CD4-positive, alpha-beta T cell treated with Interleukin-21 for 1 hour (primary cell): ENCODE measurements at regions not wholly inside any gene's neighbourhood (a gene's known extent, or its start where the extent isn't known, plus 50 kb on each side); places are given as distances from the start of the nearest gene placed in this dataset.

ENCODE experiments used
- DNase-seq: peaks from one replicate; pipeline ENCODE4 v3.0.0-alpha.2; 2020

DNA sequence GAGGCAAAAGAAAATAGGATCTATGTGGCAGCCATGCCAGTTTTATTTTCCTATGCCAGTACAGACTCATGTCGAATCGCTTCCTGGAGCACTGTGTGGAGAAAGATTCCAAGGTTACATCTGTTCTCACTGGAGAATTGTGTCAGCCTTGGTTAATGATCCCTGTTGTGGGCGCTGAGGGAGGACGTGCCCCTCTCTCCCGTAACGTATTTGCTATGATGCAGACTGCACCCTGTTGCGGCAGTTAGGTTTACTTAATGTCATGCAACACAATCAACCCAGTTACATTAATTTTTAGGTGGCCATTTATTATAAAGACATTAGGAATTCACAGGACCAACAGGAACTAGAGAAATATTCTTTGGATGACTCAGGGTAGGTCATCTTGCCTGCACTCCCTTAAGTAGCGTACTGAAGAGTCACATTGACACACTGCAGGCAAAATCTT lies 892.9 kb downstream of the EFNB2 start:
- DNase-seq, result no peak

DNA sequence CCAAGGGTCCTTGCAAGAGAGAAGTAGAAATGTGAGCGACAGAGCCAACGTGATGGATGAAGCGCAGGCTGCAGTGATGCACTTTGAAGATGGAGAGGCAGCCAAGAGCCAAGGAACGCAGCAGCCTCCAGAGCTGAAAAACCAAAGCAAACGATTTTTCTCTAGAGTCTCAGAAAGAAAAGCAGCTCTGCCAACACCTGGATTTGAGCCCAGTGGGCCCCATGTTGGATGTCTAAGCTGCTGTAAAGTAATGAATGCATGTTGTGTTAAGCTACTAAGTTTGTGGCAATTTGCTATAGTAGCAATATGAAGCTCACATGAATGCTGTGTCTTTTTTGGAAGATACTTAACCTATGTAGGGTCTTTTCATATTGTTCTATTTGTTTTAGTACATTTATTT lies 894.3 kb downstream of the EFNB2 start:
- DNase-seq, result no peak

DNA sequence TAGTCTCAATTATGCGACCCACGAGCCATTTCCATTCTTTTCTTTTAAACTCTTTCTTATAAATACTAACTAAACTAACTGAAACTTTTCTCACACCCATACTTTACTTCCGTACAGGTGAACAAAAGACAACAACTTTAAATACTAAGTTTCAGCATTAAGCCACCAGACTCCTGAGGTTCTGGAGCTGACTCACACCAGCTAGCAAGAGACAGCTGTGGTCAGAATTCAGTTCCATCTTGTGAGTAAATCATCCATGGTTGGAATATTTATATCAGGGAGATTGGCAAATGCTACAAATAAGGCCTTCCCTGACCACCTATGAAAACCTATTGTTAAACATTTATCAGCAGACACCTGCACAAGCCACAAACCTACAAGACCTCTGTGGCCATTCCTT lies 897.0 kb downstream of the EFNB2 start:
- no peak for DNase-seq

DNA sequence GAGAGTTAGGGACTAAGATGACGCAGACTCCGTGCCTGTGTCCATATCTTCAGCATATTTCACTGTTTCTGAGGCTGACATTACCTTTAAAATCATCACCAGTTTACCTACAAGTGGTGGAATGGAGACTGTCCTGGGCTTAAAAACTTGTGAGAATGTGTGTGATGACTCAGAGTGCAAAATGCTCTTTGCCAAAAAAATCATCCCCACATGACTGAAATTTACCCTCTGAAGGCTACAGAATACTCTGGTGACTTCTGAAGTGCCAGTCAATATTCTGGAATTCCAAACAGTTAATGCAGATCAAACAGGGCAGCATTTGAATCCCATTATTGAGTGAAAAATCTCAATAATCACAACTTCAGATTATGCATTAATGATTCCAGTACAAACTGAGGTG lies 901.4 kb downstream of the EFNB2 start:
- no peak for DNase-seq

DNA sequence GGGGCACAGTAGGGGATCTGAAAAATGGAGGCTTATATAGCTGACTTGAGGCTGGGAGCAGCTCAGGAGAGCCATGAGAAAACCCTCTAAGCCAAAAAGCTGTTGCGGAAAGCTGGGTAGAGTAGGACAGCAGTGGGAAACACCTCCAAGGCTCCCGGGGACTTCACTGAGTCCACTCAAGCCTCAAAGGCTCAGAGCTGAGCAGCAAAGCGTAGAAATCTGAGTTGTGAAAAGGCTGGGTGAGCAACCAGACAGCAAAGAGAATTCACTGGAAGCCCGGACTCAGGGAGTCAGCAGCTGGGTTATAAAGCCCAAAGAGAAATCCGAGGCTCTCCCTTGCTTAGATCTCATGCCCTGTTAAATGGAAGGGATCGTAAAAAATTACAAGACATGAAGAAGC lies 905.0 kb downstream of the EFNB2 start:
- DNase-seq, result no peak

DNA sequence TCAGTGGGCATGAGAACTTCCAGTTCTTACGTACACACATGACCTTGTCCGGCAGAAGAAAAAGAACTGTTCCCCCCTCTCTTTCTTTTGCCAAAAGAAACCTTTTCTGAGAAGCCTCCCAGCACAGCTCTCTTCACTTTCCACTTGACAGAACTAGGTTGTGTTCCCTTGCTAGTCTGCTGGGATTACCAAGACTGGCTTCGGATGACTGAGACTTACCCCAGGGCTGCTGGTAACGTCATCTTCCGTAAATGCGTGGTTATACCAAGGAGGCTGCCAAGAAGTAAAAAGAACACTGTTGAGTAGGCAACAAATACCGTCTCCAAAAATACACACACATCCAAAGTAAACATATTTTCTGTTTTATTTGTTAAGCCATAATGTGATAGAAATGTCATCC lies 908.2 kb downstream of the EFNB2 start:
- DNase-seq, result no peak

DNA sequence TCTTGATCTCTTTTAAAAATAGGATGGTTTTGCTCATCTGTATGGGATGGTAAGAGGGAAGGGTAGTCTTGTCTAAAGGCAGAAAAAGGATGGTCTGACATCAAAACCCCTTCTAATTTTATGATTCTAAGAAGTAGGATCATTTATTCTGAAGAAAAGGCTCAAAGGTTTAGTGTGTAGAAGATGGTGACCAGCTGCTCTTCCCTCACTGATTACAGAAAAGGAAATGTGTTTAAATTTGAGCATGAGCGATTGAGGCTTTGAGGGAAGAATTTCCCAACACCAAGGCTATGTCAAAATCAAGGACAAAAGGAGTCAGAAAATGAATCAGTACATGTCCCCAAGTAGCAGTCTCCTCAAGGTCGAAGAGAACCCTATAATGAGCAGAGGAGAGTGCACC lies 909.8 kb downstream of the EFNB2 start:
- DNase-seq, result no peak

DNA sequence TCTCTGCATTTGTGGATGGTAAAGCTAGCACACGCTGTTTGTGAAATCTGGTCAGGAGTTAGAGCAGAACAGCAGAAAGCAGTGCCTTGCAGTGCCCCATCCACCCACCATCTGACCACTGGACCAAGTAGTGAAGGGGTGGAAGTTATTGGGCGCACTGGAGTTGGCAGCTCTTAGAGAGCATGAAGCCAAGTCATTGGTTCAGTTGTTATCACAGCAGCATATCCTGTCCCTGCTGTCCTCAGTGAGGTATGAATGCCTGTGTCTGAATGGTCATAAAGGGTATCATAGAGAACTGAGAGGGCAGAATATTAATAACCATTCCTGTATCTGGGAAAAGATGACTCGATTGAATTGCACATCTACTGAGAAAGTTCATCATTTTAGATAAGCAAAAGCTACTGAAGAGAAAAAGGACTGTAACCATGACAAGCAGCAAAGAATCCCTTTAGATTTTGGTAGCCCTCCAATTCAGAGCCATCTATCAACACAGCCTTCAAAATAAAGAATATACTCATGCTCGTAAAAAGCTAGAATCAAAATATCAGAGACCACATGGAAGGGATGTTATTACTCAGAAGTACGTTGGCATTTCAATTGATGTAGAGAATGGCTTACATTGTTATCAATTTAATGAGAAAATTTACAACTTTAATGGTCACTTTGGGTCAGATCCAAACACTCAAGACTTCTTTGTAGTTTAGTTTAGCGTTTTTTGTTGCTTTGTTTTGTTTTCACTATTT lies 919.0 kb downstream of the EFNB2 start:
- no peak for DNase-seq

DNA sequence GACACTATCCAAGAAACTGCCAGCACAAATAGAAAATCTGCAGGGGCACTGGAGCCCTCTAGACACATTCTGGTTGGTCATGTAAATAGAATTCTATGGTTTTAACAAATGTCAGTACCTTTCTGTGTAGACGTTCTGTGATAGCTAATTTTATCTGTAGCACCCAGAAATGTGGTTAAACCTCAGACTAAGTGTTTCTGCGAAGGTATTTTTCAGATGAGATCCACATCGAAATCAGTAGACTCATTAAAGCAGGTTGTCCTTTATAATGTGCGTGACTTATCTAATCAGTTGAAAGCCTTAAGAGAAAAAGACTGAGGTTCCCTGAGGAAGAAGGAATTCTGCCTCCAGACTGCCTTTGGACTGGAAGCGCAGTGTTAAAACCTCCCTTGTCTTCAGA lies 922.9 kb downstream of the EFNB2 start:
- no peak for DNase-seq

DNA sequence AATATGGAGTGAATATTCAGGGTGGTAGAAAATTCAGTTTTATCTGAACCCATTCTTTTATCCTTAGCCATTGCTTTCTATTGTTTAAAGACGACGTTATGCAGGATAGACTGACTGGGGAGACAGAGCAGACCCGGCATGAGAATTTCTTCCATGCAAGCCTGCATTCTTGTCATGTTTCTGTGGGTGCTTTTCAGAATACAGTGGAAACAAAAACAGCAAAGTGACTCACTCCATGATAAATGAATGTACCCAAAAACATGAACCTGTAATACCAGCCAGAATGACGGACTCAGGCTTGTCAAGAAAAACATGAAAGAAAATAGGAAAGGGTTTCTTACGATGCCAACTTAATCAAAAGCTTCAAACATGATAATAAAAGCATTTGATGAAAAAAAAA lies 924.0 kb downstream of the EFNB2 start:
- DNase-seq, result no peak

DNA sequence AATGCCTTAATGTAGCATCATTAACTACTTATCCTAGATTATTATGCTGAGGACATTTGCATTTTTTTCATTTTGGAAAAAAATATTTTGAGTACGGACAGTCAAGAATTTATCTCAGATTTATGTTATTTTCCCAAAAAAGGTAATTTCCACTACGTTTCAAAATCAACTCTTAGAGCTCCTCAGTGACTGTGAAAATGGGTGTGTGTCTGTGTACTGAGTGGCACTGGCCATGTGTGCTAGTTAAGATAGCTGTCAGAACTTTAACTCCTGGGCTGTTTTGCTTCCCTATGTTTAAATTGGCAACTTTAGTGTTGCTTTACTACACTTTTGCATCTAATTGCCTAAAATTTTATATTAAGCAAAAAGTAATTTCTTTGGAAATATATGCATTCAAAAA lies 927.4 kb downstream of the EFNB2 start:
- DNase-seq, result no peak

DNA sequence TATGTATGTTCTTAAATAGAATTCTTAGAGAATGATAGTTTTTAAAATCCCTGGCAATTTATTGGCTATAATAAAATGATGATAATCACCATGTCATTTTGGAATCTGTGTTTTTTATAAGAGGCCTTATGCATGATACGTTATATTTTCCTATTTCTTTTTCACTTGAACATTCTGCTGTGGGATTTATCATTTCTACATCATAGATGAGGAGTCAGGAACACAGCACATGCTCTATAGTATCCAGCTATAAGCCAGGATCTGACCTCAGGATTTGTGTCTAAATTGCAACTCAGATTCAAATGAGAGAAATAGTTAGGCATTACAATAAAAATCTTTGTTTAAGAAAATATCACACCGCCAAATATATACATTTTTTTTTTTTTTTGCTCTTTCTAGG lies 928.0 kb downstream of the EFNB2 start:
- DNase-seq, result no peak

DNA sequence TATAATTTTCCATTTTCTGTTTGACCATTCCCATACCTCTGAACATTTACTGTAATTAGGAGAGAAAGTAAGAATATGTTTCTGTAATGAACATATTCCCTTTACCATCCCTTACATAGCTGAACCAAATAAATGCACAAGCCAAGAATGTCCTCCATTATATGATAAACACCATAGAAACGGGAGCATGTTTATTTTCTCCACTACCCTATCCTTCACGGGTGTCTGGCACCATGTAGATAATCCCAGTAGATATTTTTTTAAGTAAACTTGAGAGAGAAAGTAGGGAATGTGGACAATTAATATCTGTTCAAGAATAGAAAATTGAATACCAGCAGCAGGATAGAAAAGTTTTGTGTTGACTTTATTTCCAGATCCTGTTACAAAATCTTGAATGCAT lies 928.4 kb downstream of the EFNB2 start:
- no peak for DNase-seq

DNA sequence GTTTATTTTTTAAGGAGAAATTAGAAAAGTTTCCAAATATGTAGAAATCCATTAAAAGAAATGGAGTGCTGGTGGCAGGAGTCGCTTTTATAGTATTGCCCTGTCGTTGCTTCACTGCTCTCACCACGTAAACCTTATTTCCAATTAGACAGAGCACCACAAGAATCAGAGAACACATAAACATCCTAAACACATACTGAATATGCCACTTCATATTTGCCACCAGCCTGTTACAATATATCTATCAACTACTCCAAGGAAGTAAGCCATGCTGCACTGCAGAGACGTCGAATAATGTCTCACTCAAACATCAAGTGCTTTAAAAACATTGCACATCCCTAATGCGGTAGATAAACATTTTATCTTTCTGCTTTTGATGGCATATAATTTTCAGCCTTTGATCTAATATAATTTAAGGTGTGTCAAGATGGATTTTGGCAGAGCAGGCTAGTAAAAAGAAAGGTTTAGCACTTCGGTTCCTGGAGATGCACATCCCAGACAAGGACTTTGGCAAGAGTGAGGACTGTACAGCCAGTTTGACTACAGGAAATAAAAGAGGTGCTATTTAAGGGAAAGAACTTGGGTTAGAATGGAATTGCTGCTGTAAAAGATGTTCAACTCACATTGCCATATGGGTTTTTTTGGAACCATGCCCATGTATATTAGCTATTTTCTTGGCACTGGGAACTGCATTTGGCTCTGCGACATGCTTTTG lies 932.3 kb downstream of the EFNB2 start:
- DNase-seq, result no peak

DNA sequence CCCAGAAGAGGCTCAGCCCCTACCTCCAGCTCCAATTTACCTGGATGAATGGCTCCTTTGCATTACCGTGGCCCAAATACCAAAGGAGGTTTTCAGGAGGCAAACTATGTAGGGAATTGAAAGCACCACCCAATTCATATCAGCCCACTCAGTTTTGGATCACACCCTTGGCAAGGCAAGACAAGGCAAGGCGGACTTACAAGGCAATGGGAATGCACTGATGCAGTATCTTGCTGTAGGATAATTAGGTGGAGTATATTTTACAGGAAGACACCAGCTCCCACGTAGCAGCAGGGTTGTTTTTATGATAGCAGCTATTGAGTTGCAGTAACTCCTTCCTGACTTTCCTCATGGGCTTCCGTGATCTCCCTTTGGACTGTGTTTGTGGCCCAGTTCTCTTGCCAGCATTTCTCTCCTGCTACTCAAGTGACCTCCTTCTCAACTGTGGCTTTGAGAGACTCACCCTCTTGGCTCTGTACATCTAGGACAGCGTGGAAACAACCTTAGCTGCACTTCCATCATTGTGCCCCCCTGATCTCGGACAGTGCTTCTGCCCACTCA lies 935.9 kb downstream of the EFNB2 start:
- DNase-seq, result no peak

DNA sequence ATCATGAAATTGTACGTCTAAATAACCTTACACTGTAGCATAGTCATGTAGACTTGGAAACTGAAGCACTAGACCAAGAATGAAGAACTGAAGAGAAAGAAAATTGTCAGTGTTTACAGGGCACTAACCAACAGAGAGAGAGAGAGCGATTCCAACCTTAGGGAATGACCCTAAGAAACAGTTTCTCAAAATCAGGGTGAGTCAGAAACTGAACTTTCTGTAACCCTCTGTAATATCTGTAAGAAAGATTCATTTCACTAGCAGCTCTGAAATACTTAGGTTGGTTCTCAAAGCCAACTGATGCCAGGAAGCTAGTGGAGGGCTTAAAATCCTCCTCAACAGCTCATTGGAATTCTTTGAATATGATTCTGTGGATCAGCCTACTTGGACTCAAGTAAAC lies 936.9 kb downstream of the EFNB2 start:
- DNase-seq, result no peak

DNA sequence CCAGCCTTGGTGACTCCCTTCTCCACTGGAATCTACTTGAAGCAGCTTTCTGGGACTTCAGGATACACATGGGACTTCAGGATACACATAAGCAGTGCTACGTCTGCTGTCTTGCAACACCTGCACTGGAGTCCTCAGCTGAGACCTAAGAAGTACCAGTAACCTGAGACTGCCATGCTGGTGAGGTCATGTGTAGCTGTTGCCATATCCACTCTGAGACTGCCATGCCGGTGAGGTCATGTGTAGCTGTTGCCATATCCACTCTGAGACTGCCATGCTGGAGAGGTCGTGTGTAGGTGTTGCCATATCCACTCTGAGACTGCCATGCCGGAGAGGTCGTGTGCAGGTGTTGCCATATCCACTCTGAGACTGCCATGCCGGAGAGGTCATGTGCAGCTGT lies 937.9 kb downstream of the EFNB2 start:
- no peak for DNase-seq

DNA sequence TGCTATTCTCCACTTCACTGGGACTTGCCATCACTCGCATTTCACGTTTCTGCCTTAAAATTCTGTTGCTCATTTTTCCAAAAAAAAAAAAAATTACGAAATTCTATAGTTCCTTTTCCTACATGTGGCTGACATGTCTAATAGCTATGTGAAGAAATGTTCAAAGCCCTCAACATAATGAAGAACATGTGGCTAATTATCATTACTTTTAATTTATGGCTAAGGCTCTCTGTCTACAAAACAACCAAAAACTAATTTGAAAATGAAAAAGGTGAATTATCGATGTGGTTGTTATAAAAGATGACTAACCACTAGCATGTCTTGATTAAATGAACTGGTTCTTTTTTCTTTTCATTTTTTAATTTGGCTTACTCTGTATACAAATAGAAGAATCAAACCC lies 940.0 kb downstream of the EFNB2 start:
- DNase-seq, result no peak

DNA sequence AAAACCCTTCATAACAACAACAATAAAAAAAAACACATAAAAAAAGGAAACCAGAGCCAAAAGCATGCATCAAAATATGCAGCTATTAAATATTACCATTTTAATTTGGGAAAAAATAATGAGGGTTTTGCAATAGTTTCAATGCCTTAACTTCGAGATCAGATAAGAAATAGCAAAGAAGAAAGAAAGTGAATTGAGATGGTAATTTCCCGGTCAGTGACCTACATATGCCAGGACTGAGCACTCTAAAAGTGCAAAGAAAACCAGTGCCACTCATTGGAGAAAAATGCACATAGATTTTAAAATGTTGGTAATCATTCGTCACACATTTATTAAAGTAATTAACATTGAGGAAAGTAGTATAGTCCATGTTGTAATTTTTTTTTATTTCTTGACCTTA lies 944.2 kb downstream of the EFNB2 start:
- DNase-seq, result no peak

DNA sequence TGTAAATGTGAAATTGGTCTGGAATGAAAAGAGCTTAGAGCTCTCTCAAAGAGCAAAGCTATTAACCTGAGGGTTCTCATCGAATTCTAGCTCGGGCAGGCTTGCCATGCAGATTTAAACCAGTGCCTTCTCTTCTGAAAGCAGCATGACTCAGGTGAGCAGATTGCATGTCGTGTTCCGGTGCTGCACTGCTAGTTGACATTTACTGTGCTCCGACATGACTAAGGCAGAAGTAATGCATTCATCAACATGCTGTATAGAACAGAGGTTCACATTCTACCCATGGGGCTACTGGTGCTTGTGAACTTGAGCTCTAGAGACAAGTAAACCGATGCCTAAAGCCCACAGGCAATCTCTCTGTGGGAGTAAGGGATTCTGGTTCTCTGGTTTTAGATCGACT lies 947.7 kb downstream of the EFNB2 start:
- DNase-seq, result no peak

DNA sequence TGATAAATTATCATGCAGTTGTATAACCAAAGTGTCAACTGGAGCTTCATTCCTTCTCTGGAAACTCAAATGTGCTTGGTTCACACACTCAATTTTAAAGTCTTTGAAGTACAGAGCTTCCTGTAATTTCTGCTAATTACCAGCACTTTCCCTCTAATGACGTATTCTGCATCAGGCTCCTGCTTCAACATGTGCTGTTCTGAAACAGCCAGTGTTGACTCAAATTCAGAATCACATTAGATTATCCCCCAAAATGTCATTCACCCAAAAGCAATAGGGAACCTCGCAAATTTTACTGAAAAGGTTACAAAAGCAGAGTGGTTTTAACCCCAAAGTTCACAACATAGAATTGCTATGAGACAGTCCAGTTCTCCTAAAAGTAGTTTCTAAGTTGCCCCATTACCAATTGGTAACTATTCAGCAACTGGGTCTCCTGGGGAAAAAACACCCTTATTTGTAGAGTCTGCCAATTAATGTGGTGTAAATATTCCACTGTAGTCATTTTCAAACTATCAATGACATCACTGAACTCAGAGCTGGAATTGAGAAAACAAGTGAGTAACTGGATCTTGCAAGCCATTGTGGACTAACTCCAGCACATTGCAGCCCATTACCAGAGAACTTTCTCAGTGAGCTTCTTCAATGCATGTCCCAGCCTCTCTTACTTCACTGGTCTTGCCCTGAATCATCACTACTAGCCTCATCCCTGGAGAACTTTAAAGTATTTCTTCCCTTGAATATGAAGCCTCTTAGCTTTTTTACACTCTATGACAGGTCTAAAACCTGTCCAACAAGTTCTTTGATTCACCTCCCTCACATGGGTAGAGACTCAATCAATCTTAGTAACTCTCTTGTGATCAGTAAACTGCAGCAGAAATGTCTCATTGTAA lies 955.4 kb downstream of the EFNB2 start:
- no peak for DNase-seq

DNA sequence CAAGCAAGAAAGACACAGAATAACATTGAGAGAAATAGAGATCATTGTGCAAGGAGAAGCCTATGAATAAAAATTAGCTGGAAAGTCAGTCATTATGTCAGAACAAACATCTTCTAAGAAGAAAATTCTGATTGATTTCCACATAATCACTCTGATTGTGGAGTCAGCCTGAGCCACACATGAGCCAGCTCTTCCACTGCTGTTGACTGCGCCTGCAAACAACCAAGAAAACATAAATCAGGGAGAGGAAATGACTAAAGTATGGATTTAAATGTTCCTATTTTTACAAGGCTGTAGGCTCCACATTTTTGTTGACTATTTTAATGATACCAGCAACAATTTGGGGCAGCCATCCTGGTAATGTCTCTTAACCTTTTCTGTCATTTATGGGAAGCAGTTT lies 962.3 kb downstream of the EFNB2 start:
- DNase-seq, result no peak

DNA sequence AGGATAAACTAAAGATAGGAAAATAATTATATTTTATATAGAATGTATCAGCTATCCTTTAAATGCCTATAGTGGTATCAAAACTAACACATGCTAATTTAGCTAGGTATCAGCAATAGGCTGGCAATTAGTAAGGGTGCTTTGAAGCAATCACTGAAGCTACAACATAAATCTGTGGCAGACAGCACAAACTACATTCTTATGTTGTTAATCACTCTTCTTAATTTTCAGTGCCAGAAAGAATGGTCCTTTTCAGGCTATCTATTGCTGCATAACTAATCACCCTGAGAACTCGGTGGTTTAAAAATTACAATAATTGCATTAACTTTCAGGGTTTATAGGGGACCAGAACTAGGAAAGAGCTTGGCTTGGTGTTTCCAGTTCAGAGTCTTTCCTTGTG lies 963.1 kb downstream of the EFNB2 start:
- DNase-seq, result no peak

DNA sequence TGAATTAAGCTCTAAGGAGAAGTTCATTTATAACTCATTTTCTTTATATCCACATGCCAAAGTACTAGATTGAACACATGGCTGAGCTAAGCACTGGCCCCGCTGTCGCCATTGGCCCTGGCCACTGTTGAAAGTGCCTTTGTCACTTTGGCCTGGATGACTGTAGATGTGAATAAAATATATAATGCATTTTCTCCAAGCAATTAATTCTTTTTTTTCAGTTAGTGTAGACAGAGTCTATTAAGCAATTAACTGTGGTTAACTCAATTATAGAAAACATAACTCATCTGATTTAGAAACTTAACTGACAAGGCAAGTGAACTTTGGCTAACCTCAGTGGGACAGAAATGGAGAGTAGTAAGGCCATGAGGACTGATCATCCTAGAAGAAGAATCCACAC lies 965.6 kb downstream of the EFNB2 start:
- no peak for DNase-seq
